CD4-positive, alpha-beta memory T cell (primary cell): ENCODE measurements at regions not wholly inside any gene's neighbourhood (a gene's known extent, or its start where the extent isn't known, plus 50 kb on each side); places are given as distances from the start of the nearest gene placed in this dataset.

Experiments used
- CTCF ChIA-PET: fragments of 350-600 bp; sonication (Branson Sonifier 250); formaldehyde crosslinking; loops from one replicate; lab custom pipeline; 2021; ENCODE audit warnings: inconsistent platforms; ENCODE audit not compliant: partially characterized antibody; lab: Charles Lee
- POLR2A ChIA-PET: fragments of 350-600 bp; sonication (Branson Sonifier 250); formaldehyde crosslinking; loops from one replicate; lab custom pipeline; 2021; ENCODE audit not compliant: partially characterized antibody; lab: Charles Lee
- DNase-seq, 5 donors: peaks; one replicate each; pipeline versions ENCODE4 v3.0.0 to v3.0.0-alpha.2; 2020 to 2022; ENCODE audit warnings: mixed read lengths in 1 of 5
- H3K27ac ChIP-seq: one replicate; pipeline ENCODE4 v1.7.0; 2013; ENCODE audit warnings: low read depth, low read length
- H3K27me3 ChIP-seq: 2 replicates; pipeline ENCODE4 v1.7.0; 2013; ENCODE audit warnings: mild to moderate bottlenecking, low read length, moderate library complexity; ENCODE audit not compliant: insufficient read depth
- H3K36me3 ChIP-seq: 2 replicates; pipeline ENCODE4 v1.7.0; 2013; ENCODE audit warnings: mild to moderate bottlenecking, low read length, moderate library complexity; ENCODE audit not compliant: insufficient read depth
- H3K4me1 ChIP-seq: 2 replicates; pipeline ENCODE4 v1.7.0; 2013; ENCODE audit warnings: mild to moderate bottlenecking, low read length, moderate library complexity; ENCODE audit not compliant: insufficient read depth
- H3K4me3 ChIP-seq, 2 donors: one replicate each; pipeline ENCODE4 v1.7.0; 2013; ENCODE audit warnings: low read length in 2 of 2, mild to moderate bottlenecking in 1 of 2
- H3K9me3 ChIP-seq, 2 donors: one replicate each; pipeline ENCODE4 v1.7.0; 2013; ENCODE audit warnings: low read length in 2 of 2, control low read depth in 1 of 2; ENCODE audit not compliant: control insufficient read depth in 1 of 2
- H3K27ac Mint-ChIP-seq, 7 donors: one replicate each; pipeline ENCODE4 v1.8.0; 2020 to 2021; ENCODE audit warnings: mixed read lengths in 7 of 7, mild to moderate bottlenecking in 6 of 7, inconsistent platforms in 3 of 7, moderate library complexity in 3 of 7
- H3K27me3 Mint-ChIP-seq, 2 donors: one replicate each; pipeline ENCODE4 v1.8.0; 2020 to 2021; ENCODE audit warnings: mixed read lengths in 2 of 2
- H3K36me3 Mint-ChIP-seq, 2 donors: one replicate each; pipeline ENCODE4 v1.8.0; 2020 to 2021; ENCODE audit warnings: mixed read lengths in 2 of 2, inconsistent platforms in 1 of 2, mild to moderate bottlenecking in 1 of 2
- H3K4me1 Mint-ChIP-seq, 4 donors: one replicate each; pipeline ENCODE4 v1.8.0; 2020 to 2021; ENCODE audit warnings: mixed read lengths in 4 of 4, mild to moderate bottlenecking in 1 of 4
- H3K4me3 Mint-ChIP-seq, 8 donors: one replicate each; pipeline ENCODE4 v1.8.0; 2020 to 2021; ENCODE audit warnings: mixed read lengths in 8 of 8, mild to moderate bottlenecking in 7 of 8, moderate library complexity in 6 of 8, inconsistent platforms in 3 of 8
- H3K9me3 Mint-ChIP-seq, 8 donors: one replicate each; pipeline ENCODE4 v1.8.0; 2020 to 2021; ENCODE audit warnings: mixed read lengths in 8 of 8, mild to moderate bottlenecking in 5 of 8, inconsistent platforms in 3 of 8, moderate library complexity in 1 of 8
- intact Hi-C: fragments of 100-400 bp; cut with micrococcal nuclease; formaldehyde crosslinking; loops from one replicate; pipeline ENCODE4 v1.15.1; 2023

- peaks cover 8% of the 10 kb centered on the region for H3K4me1 ChIP-seq
- no peak for DNase-seq
- CTCF ChIA-PET, result no interaction called here
- no peaks in the 10 kb centered on the region for H3K9me3 ChIP-seq
- H3K4me3 Mint-ChIP-seq, result peak overlapping the region in 1 of 8 donors; percentile 10
- H3K27ac Mint-ChIP-seq, result peak overlapping the region in 1 of 7 donors; percentile 7
- no peak overlapping the region for H3K27ac ChIP-seq
- H3K4me3 ChIP-seq, result no peak overlapping the region
- peaks cover 0 to 5% (median 0%) of the 10 kb centered on the region in 8 donors for H3K9me3 Mint-ChIP-seq
- POLR2A ChIA-PET, result no interaction called here
- peaks cover 0 to 14% of the 10 kb centered on the region in 2 donors for H3K36me3 Mint-ChIP-seq
- H3K27me3 ChIP-seq, result no peaks in the 10 kb centered on the region
- H3K4me1 Mint-ChIP-seq, result peaks cover 0 to 9% (median 1%) of the 10 kb centered on the region in 4 donors
- peaks cover 20 to 31% of the 10 kb centered on the region in 2 donors for H3K27me3 Mint-ChIP-seq
- intact Hi-C loops, result no loop called here
- no peaks in the 10 kb centered on the region for H3K36me3 ChIP-seq
These were observed 111.6 kb upstream of the ESRRB start for GRCh38 chr14:76264384-76264783.

DNA sequence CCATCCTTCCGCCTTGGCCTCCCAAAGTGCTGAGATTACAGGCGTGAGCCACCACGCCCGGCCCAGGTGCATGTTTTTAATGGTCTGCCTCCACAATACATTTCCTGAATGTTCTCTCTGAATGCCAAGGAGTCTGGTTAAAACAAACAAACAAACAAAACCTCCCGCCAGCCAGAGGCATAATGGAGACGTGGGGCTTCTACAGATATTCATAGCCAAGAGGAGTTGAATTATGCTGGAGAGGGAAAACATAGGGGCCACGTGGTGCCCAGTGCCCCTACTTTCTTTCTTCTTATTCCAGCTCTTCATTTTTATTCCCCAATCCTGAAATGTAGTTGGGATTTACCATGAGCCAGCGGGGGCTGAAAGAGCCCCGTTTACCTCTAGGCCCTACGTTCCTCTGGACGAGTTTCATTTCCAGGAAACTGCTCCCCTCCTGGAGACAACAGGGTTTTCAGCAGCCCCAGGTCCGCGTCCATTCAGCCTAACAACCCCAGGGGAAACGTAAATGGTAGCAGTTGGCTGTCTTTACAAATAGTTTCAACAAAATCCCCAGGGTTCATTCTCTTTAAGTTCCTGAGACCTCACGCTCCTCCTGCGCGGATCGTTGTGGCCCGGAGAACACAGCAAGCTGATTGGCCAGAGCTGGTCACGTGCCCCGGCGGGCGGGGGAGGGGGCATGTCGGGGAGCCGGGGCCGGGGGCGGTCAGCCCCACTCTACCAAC, 108.5 kb upstream of the ESRRB start:
- Histone ChIP-seq H3K9me3 (no peaks in the 10 kb centered on the region), H3K27ac (no peak overlapping the region), H3K4me3 (no peak overlapping the region), H3K27me3 (no peaks in the 10 kb centered on the region), H3K36me3 (no peaks in the 10 kb centered on the region), H3K4me1 (peaks cover 8% of the 10 kb centered on the region)
- H3K27me3 Mint-ChIP-seq, result peaks cover 22 to 26% of the 10 kb centered on the region in 2 donors
- H3K36me3 Mint-ChIP-seq, result peaks cover 0 to 14% of the 10 kb centered on the region in 2 donors
- H3K4me3 Mint-ChIP-seq, result peak overlapping the region in 6 of 8 donors; percentile 10 to 60 (median 36)
- CTCF ChIA-PET, result interaction anchor here (1.4 kb wide), 1 partner anchor 10 kb away, joined by 3 read pairs; no protein-coding TSS in a partner anchor
- peaks cover 0 to 9% (median 1%) of the 10 kb centered on the region in 4 donors for H3K4me1 Mint-ChIP-seq
- no peak for DNase-seq
- peaks cover 0 to 5% (median 0%) of the 10 kb centered on the region in 8 donors for H3K9me3 Mint-ChIP-seq
- intact Hi-C loops, result no loop called here
- POLR2A ChIA-PET, result no interaction called here
- H3K27ac Mint-ChIP-seq, result peak overlapping the region in 1 of 7 donors; percentile 50

- H3K4me3 Mint-ChIP-seq, result peak overlapping the region in 1 of 8 donors; percentile 28
- Histone ChIP-seq H3K27ac (no peak overlapping the region), H3K9me3 (no peaks in the 10 kb centered on the region), H3K4me1 (peaks cover 8% of the 10 kb centered on the region), H3K36me3 (no peaks in the 10 kb centered on the region), H3K4me3 (no peak overlapping the region), H3K27me3 (no peaks in the 10 kb centered on the region)
- no peak overlapping the region for H3K27ac Mint-ChIP-seq
- peaks cover 22 to 26% of the 10 kb centered on the region in 2 donors for H3K27me3 Mint-ChIP-seq
- ChIA-PET CTCF (no interaction called here), POLR2A (no interaction called here)
- H3K9me3 Mint-ChIP-seq, result peaks cover 0 to 5% (median 0%) of the 10 kb centered on the region in 8 donors
- H3K4me1 Mint-ChIP-seq, result peaks cover 0 to 9% (median 1%) of the 10 kb centered on the region in 4 donors
- DNase-seq, result no peak
- intact Hi-C loops, result no loop called here
- H3K36me3 Mint-ChIP-seq, result peaks cover 0 to 13% of the 10 kb centered on the region in 2 donors
These were observed 107.9 kb upstream of the ESRRB start for GRCh38 chr14:76268047-76268431.

DNA sequence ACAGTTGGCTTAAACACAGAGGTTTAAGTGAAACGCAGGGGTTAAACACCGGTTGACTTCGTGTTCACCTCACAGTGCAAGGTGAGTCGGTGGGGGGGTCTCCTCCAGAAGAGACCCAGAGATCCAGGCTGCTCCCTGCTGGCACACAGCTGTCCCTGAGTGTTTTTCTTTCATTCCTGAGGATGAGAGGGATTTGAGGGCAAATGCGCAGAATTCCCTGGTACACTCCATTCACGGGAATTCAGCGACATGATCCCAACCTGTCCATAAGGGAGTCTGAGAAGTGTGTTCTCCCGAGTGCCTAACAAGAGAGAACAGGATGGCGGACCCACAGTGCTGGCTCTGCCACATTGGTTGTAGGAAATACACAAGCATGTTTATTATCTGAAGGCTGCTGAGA, 107.2 kb upstream of the ESRRB start:
- peaks cover 0 to 9% (median 1%) of the 10 kb centered on the region in 4 donors for H3K4me1 Mint-ChIP-seq

GRCh38 chr14:76271041-76271755, 104.7 kb upstream of the ESRRB start:
- CTCF ChIA-PET, result no interaction called here

More for the DNA sequence above, 107.2 kb upstream of the ESRRB start:
- ChIA-PET CTCF (no interaction called here), POLR2A (no interaction called here)
- Mint-ChIP-seq H3K4me3 (no peak overlapping the region), H3K27ac (no peak overlapping the region), H3K27me3 (peaks cover 18 to 19% of the 10 kb centered on the region in 2 donors), H3K36me3 (peaks cover 0 to 8% of the 10 kb centered on the region in 2 donors), H3K9me3 (peaks cover 0 to 2% (median 0%) of the 10 kb centered on the region in 8 donors)
- Histone ChIP-seq H3K27ac (no peak overlapping the region), H3K36me3 (no peaks in the 10 kb centered on the region), H3K9me3 (no peaks in the 10 kb centered on the region), H3K4me3 (no peak overlapping the region), H3K27me3 (no peaks in the 10 kb centered on the region), H3K4me1 (peaks cover 8% of the 10 kb centered on the region)
- no peak for DNase-seq
- intact Hi-C loops, result no loop called here

DNA sequence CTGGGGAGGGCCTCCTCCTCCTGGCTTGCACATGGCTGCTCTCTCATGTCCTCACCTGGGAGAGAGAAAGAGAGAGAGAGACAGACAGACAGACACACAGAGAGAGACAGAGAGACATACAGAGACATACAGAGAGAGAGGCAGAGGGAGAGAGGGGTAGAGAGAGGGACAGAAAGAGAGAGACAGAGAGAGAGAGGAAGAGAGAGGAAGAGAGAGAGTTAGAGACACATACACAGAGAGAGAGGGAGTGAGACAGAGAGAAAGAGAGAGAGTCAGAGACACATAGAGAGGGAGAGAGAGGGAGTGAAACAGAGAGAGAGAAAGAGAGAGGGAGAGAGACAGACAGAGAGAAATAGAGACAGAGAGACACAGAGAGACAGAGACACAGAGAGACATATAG, 103.6 kb upstream of the ESRRB start:
- Histone ChIP-seq H3K36me3 (no peaks in the 10 kb centered on the region), H3K27ac (no peak overlapping the region), H3K4me1 (peaks cover 7% of the 10 kb centered on the region), H3K9me3 (no peaks in the 10 kb centered on the region), H3K4me3 (no peak overlapping the region), H3K27me3 (no peaks in the 10 kb centered on the region)
- Mint-ChIP-seq H3K36me3 (peaks cover 0 to 2% of the 10 kb centered on the region in 2 donors), H3K27ac (no peak overlapping the region), H3K27me3 (peaks cover 3 to 8% of the 10 kb centered on the region in 2 donors), H3K4me3 (no peak overlapping the region), H3K9me3 (peaks cover 0 to 3% (median 0%) of the 10 kb centered on the region in 8 donors), H3K4me1 (peaks cover 0 to 7% (median 0%) of the 10 kb centered on the region in 4 donors)
- no peak for DNase-seq
- intact Hi-C loops, result no loop called here
- CTCF ChIA-PET, result no interaction called here
- POLR2A ChIA-PET, result no interaction called here

More at GRCh38 chr14:76271041-76271755, 104.7 kb upstream of the ESRRB start:
- Histone ChIP-seq H3K9me3 (no peaks in the 10 kb centered on the region), H3K27me3 (no peaks in the 10 kb centered on the region), H3K4me3 (no peak overlapping the region), H3K36me3 (no peaks in the 10 kb centered on the region), H3K4me1 (peaks cover 8% of the 10 kb centered on the region), H3K27ac (no peak overlapping the region)
- POLR2A ChIA-PET, result no interaction called here
- H3K9me3 Mint-ChIP-seq, result peaks cover 0 to 3% (median 0%) of the 10 kb centered on the region in 8 donors
- no peak for DNase-seq
- peaks cover 3 to 9% of the 10 kb centered on the region in 2 donors for H3K27me3 Mint-ChIP-seq
- H3K36me3 Mint-ChIP-seq, result peaks cover 0 to 2% of the 10 kb centered on the region in 2 donors
- no peak overlapping the region for H3K4me3 Mint-ChIP-seq
- H3K4me1 Mint-ChIP-seq, result peaks cover 0 to 9% (median 1%) of the 10 kb centered on the region in 4 donors
- no peak overlapping the region for H3K27ac Mint-ChIP-seq
- intact Hi-C loops, result no loop called here

- H3K36me3 ChIP-seq, result no peaks in the 10 kb centered on the region
- H3K4me1 ChIP-seq, result peaks cover 2% of the 10 kb centered on the region
- H3K27me3 ChIP-seq, result no peaks in the 10 kb centered on the region
- intact Hi-C loops, result no loop called here
- H3K9me3 Mint-ChIP-seq, result peaks cover 0 to 3% (median 0%) of the 10 kb centered on the region in 8 donors
- H3K4me3 ChIP-seq, result no peak overlapping the region
- CTCF ChIA-PET, result no interaction called here
- no peak for DNase-seq
- no peak overlapping the region for H3K27ac ChIP-seq
- POLR2A ChIA-PET, result no interaction called here
- peak overlapping the region in 1 of 8 donors; percentile 19 for H3K4me3 Mint-ChIP-seq
- no peak overlapping the region for H3K27ac Mint-ChIP-seq
- H3K4me1 Mint-ChIP-seq, result peaks cover 0 to 5% (median 0%) of the 10 kb centered on the region in 4 donors
- peaks cover 3 to 10% of the 10 kb centered on the region in 2 donors for H3K27me3 Mint-ChIP-seq
- peaks cover 0 to 2% of the 10 kb centered on the region in 2 donors for H3K36me3 Mint-ChIP-seq
- H3K9me3 ChIP-seq, result no peaks in the 10 kb centered on the region
These were observed 103.2 kb upstream of the ESRRB start for GRCh38 chr14:76272774-76273173.
